ENCODE measurements at regions not wholly inside any gene's neighbourhood (a gene's known extent, or its start where the extent isn't known, plus 50 kb on each side); places are given as distances from the start of the nearest gene placed in this dataset.

- Mint-ChIP-seq H3K4me1 (peaks cover 4% of the 10 kb centered on the region), H3K4me3 (no peak overlapping the region), H3K27ac (no peak overlapping the region), H3K9me3 (peaks cover 8% of the 10 kb centered on the region), H3K36me3 (ENCODE audit: low read depth) (no peaks in the 10 kb centered on the region), H3K27me3 (ENCODE audit: insufficient read depth) (no peaks in the 10 kb centered on the region)
- no peaks in the 10 kb centered on the region for H3K4me1 ChIP-seq (ENCODE audit: control insufficient read depth, insufficient read depth, low read length)
- peaks cover 3% of the 10 kb centered on the region for H3K9me3 ChIP-seq (ENCODE audit: control insufficient read depth, low read length)
- no peaks in the 10 kb centered on the region for H3K36me3 ChIP-seq (ENCODE audit: control insufficient read depth, insufficient read depth, low read length)
- H3K9ac ChIP-seq (ENCODE audit: extremely low read depth, low read length, poor library complexity, severe bottlenecking) = no peak overlapping the region
- H3K27ac ChIP-seq (ENCODE audit: low read depth, low read length) = no peak overlapping the region
- no peak for TF ChIP-seq CTCF (conservative IDR thresholded peaks at IDR 0.05)
- H3K4me3 ChIP-seq (ENCODE audit: low read length) = no peak overlapping the region
- WGBS, 2 experiments (ENCODE audit: insufficient coverage in 1 of 2, insufficient read length in 1 of 2) = 73 to 93% methylated on average over 2 of the region's 2 CpGs
- H3K27me3 ChIP-seq (ENCODE audit: control insufficient read depth, insufficient read depth, low read length, poor library complexity, severe bottlenecking) = no peaks in the 10 kb centered on the region
- DNase-seq = no peak
Observed at GRCh38 chr16:8239443-8239842, 350.9 kb downstream of the TMEM114 start.

- DNase-seq = no peak
- Mint-ChIP-seq H3K27ac (no peak overlapping the region), H3K9me3 (peaks cover 8% of the 10 kb centered on the region)
Observed at GRCh38 chr16:8237452-8237851, 352.9 kb downstream of the TMEM114 start.

GRCh38 chr16:8236816-8237215, 353.5 kb downstream of the TMEM114 start:
- Histone ChIP-seq H3K4me3 (ENCODE audit: low read length) (no peak overlapping the region), H3K27me3 (ENCODE audit: control insufficient read depth, insufficient read depth, low read length, poor library complexity, severe bottlenecking) (no peaks in the 10 kb centered on the region), H3K9ac (ENCODE audit: extremely low read depth, low read length, poor library complexity, severe bottlenecking) (no peak overlapping the region), H3K9me3 (ENCODE audit: control insufficient read depth, low read length) (peaks cover 3% of the 10 kb centered on the region), H3K4me1 (ENCODE audit: control insufficient read depth, insufficient read depth, low read length) (peaks cover 3% of the 10 kb centered on the region), H3K36me3 (ENCODE audit: control insufficient read depth, insufficient read depth, low read length) (no peaks in the 10 kb centered on the region), H3K27ac (ENCODE audit: low read depth, low read length) (no peak overlapping the region)
- H3K4me1 Mint-ChIP-seq = peaks cover 18% of the 10 kb centered on the region
- peaks cover 8% of the 10 kb centered on the region for H3K9me3 Mint-ChIP-seq
- no peaks in the 10 kb centered on the region for H3K36me3 Mint-ChIP-seq (ENCODE audit: low read depth)
- H3K27ac Mint-ChIP-seq = no peak overlapping the region
- H3K27me3 Mint-ChIP-seq (ENCODE audit: insufficient read depth) = no peaks in the 10 kb centered on the region
- H3K4me3 Mint-ChIP-seq = no peak overlapping the region
- no peak for TF ChIP-seq CTCF (conservative IDR thresholded peaks at IDR 0.05)
- 90 to 100% methylated on average over 4 of the region's 4 CpGs for WGBS, 2 experiments (ENCODE audit: insufficient coverage in 1 of 2, insufficient read length in 1 of 2)
- DNase-seq = no peak

More at GRCh38 chr16:8237452-8237851, 352.9 kb downstream of the TMEM114 start:
- Mint-ChIP-seq H3K4me3 (no peak overlapping the region), H3K36me3 (ENCODE audit: low read depth) (no peaks in the 10 kb centered on the region), H3K27me3 (ENCODE audit: insufficient read depth) (no peaks in the 10 kb centered on the region), H3K4me1 (peaks cover 17% of the 10 kb centered on the region)
- no peaks in the 10 kb centered on the region for H3K27me3 ChIP-seq (ENCODE audit: control insufficient read depth, insufficient read depth, low read length, poor library complexity, severe bottlenecking)
- H3K27ac ChIP-seq (ENCODE audit: low read depth, low read length) = no peak overlapping the region
- TF ChIP-seq CTCF (conservative IDR thresholded peaks at IDR 0.05) = no peak
- no peaks in the 10 kb centered on the region for H3K36me3 ChIP-seq (ENCODE audit: control insufficient read depth, insufficient read depth, low read length)
- no peak overlapping the region for H3K4me3 ChIP-seq (ENCODE audit: low read length)
- no peak overlapping the region for H3K9ac ChIP-seq (ENCODE audit: extremely low read depth, low read length, poor library complexity, severe bottlenecking)
- peaks cover 3% of the 10 kb centered on the region for H3K4me1 ChIP-seq (ENCODE audit: control insufficient read depth, insufficient read depth, low read length)
- peaks cover 3% of the 10 kb centered on the region for H3K9me3 ChIP-seq (ENCODE audit: control insufficient read depth, low read length)
- 61 to 85% methylated on average over 2 to 3 of the region's 3 CpGs for WGBS, 2 experiments (ENCODE audit: insufficient coverage in 1 of 2, insufficient read length in 1 of 2)

Data from endodermal cell (in vitro differentiated cells).